Ectodermal cell (in vitro differentiated cells): ENCODE measurements at regions not wholly inside any gene's neighbourhood (a gene's known extent, or its start where the extent isn't known, plus 50 kb on each side); places are given as distances from the start of the nearest gene placed in this dataset.

Experiments used
- H3K27ac ChIP-seq: 2 replicates; pipeline ENCODE4 v1.7.0; 2013; ENCODE audit warnings: mild to moderate bottlenecking, low read depth, low read length; ENCODE audit not compliant: insufficient read depth, poor library complexity, severe bottlenecking
- H3K27me3 ChIP-seq: 2 replicates; pipeline ENCODE4 v1.7.0; 2013; ENCODE audit warnings: mild to moderate bottlenecking, low read length; ENCODE audit not compliant: insufficient read depth, control insufficient read depth, poor library complexity, severe bottlenecking
- H3K36me3 ChIP-seq: one replicate; pipeline ENCODE4 v1.7.0; 2013; ENCODE audit warnings: low read length; ENCODE audit not compliant: control insufficient read depth, insufficient read depth
- H3K4me1 ChIP-seq: one replicate; pipeline ENCODE4 v1.7.0; 2013; ENCODE audit warnings: low read length; ENCODE audit not compliant: control insufficient read depth, insufficient read depth
- H3K4me3 ChIP-seq: 2 replicates; pipeline ENCODE4 v1.7.0; 2013; ENCODE audit warnings: low read depth, low read length, control low read depth; ENCODE audit not compliant: insufficient read depth
- H3K9me3 ChIP-seq: 2 replicates; pipeline ENCODE4 v1.7.0; 2013; ENCODE audit warnings: mild to moderate bottlenecking, low read length, moderate library complexity; ENCODE audit not compliant: control insufficient read depth
- WGBS, 2 experiments: methylation state at CpG; one replicate each; pipeline ENCODE4 v1.1.7; 2013; ENCODE audit warnings: missing lambda C conversion rate in 2 of 2; 5-methylcytosine and 5-hydroxymethylcytosine counted together

DNA sequence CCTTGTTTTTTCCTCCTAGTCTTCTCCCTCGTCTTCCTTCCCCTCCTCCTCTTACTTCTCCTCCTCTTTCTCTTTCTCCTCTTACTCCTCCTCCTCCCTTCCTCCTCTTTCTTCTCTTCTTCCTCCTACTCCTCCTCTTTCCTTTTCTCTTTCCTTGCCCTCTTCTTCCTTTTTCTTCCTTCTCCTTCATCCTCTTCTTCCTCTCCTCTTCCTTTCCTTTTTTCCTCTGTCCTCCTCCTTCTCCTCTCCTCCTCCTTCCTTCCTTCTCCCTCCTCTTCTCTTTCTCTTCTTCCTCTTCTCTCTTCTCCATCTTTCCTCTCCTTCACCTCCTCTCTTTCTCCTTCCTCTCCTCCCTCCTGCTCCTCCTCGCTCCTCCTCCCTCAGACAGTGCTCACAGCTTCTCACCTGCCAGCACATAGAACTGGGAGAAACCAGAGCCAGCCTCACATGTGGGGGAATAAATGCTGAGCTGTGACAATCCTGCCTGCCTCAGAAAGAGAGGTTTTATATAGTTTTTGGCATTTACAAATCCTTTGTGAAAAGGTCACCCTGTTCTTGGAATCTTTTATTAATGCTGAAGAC is 84.3 kb upstream of the NLRP1 start:
- H3K4me1 ChIP-seq = no peaks in the 10 kb centered on the region
- no peaks in the 10 kb centered on the region for H3K36me3 ChIP-seq
- no peaks in the 10 kb centered on the region for H3K27me3 ChIP-seq
- H3K27ac ChIP-seq = no peak overlapping the region
- no peaks in the 10 kb centered on the region for H3K9me3 ChIP-seq
- WGBS, 2 experiments = 86 to 93% methylated on average over 2 of the region's 2 CpGs
- H3K4me3 ChIP-seq = no peak overlapping the region

DNA sequence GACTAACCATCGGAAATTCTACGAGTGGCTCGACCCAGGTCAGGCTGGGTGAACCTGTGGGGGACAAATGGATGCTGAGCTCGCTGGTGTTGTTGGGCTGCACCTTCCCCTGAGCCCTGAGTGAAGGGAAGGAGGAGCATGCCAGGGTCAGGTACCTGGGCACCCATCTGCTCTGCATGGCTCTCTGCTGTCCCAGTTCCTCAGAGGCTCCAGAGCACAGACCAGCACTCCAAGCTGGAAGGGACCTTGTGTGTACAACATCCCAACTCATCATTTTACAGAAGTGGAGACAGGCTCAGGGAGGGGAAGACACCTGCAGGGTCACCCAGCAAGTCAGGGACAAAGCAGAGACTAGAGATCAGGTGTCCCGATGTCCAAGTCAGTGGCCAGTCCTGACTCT is 84.9 kb upstream of the NLRP1 start:
- WGBS, 2 experiments = 93% methylated on average over 5 of the region's 5 CpGs
- Histone ChIP-seq H3K27ac (no peak overlapping the region), H3K9me3 (no peaks in the 10 kb centered on the region), H3K4me3 (no peak overlapping the region), H3K27me3 (no peaks in the 10 kb centered on the region), H3K4me1 (no peaks in the 10 kb centered on the region), H3K36me3 (no peaks in the 10 kb centered on the region)

DNA sequence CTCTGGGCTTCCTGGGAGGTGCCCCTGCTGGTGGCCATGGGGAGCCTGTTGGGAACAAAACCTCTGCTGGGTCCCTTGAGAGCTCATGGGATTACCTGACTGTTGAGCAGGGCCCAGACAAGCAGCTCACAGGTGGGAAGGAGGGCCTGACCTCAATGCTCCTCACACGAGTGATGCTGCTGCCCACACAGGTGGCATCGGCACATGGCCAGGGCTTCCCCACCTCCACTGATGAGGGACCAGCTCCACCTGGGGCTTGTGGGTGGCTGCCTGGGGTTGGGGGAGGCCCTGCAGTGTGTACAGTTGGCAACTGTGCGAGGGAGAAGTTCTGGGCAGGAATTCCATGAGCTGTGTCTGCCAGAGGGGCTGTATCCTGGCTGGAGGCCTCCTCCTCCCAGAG is 87.8 kb upstream of the NLRP1 start:
- H3K4me1 ChIP-seq = no peaks in the 10 kb centered on the region
- no peak overlapping the region for H3K27ac ChIP-seq
- H3K36me3 ChIP-seq = no peaks in the 10 kb centered on the region
- WGBS, 2 experiments = 93 to 96% methylated on average over 3 of the region's 3 CpGs
- no peaks in the 10 kb centered on the region for H3K27me3 ChIP-seq
- H3K4me3 ChIP-seq = no peak overlapping the region
- H3K9me3 ChIP-seq = no peaks in the 10 kb centered on the region

DNA sequence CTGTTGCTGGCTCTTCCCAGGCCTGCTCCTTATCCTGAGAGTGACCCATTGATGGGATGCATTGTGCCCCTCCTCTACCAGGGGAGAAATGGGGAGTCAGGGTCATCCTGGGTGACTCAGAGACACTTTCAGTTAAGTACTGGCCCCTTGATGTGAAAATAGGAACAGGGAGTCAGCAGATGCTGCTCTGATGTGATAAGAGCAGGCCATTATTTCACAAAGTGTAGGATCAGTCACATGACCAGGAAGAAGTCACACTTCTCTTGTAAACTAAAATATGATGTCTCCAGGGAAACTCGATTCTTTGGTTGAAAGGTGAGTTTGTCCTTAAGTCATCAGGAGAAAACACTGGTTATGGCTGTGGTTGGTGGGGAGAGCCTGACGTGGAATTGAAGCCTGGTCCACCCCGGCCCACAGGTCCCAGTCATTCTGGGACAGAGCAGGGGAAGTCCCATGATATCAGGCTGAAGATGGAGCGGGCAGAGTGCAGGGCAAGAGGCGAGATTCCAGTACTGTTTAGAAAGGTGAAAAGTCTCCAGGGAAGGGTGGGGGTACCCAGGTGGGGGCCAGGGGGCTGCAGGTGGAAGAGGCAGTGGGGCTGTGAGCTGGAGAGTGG is 88.6 kb upstream of the NLRP1 start:
- no peaks in the 10 kb centered on the region for H3K36me3 ChIP-seq
- H3K4me3 ChIP-seq = no peak overlapping the region
- no peaks in the 10 kb centered on the region for H3K4me1 ChIP-seq
- no peaks in the 10 kb centered on the region for H3K27me3 ChIP-seq
- H3K27ac ChIP-seq = no peak overlapping the region
- 65 to 66% methylated on average over 5 of the region's 5 CpGs for whole genome bisulfite sequencing, 2 experiments
- H3K9me3 ChIP-seq = no peaks in the 10 kb centered on the region

DNA sequence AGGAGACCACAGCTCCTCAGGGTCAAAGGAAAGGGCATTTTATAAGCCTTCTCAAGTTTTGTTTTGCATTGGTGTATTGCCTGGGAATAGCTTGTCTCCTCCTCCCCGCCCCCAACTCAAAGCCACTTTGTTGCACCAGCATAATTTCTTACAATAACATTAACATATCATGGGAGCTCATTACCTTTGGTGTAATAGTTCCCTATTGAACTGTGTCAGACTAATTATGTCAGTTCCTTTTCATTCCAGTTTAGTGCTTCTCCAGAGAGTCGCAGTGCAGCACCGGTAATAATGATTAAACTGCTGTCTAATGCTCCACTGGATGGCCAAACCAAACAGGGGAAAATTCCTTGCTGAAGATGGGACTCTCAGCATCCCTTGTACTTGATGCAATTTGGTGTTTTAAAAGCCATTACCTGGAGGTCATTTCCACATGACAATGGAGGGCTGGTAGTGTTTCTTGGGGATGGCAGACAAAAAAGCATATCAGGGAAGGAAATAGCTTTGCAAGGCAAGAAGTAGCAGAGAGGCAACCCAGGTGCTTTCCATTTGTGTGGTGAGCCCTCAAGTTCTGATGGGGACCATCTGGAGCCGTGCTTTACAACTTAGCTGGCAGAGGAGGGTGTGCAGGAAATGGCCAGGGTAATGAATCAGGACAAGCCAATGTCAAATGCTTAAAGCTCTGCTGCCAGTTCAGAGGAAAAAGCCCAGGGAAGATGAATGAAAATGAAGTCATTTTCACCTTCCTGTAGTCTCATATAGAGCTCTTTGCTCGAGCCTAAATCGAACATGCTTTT is 91.5 kb upstream of the NLRP1 start:
- WGBS, 2 experiments = 78 to 80% methylated on average over 5 to 6 of the region's 6 CpGs
- no peaks in the 10 kb centered on the region for H3K36me3 ChIP-seq
- H3K4me1 ChIP-seq = no peaks in the 10 kb centered on the region
- H3K27ac ChIP-seq = no peak overlapping the region
- no peak overlapping the region for H3K4me3 ChIP-seq
- H3K27me3 ChIP-seq = no peaks in the 10 kb centered on the region
- H3K9me3 ChIP-seq = no peaks in the 10 kb centered on the region

DNA sequence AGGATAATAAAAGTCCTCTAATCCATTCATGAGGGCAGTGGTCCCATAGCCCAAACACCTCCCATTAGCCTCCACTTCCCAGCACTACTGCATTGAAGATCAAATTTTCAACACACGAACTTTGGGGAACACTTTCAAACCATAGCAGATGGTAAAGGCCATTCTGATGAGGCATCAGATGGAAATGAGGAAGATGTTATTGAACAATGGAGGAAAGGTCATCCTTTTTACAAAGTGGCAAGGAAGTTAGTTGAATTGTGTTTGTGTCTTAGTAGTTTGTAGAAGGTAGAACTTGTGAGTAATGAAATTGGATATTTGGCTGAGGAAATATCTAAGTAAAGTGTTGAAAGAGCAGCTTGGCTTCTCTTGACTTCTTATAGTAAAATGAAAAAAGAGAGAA is 93.3 kb upstream of the NLRP1 start:
- 93 to 100% methylated on average over 1 of the region's 1 CpG for WGBS, 2 experiments
- H3K9me3 ChIP-seq = no peaks in the 10 kb centered on the region

DNA sequence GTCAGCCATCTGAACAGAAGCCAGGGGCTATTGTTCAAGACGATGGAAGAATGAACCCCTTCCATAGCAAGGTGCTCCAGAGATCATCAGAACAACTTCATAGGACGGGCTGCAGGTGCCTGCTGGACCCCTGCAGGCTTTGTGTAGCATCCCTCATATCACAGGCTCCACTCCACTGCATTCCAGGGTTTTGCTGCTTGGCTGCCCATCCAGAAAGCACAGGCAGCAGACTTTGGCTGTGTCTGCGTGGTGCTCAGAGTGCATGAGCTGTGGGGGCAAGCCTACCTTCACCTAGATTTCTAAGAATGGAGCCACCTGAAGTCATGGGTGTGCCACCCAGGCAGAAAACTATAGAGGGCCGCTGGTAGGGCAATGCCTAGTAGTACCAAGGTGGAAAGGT is 93.9 kb upstream of the NLRP1 start:
- Histone ChIP-seq H3K9me3 (no peaks in the 10 kb centered on the region), H3K4me1 (no peaks in the 10 kb centered on the region), H3K27me3 (no peaks in the 10 kb centered on the region), H3K4me3 (no peak overlapping the region), H3K27ac (no peak overlapping the region), H3K36me3 (no peaks in the 10 kb centered on the region)
- 89 to 92% methylated on average over 4 of the region's 4 CpGs for WGBS, 2 experiments

More for the DNA sequence above, 93.3 kb upstream of the NLRP1 start:
- Histone ChIP-seq H3K36me3 (no peaks in the 10 kb centered on the region), H3K4me1 (no peaks in the 10 kb centered on the region), H3K27ac (no peak overlapping the region), H3K27me3 (no peaks in the 10 kb centered on the region), H3K4me3 (no peak overlapping the region)

DNA sequence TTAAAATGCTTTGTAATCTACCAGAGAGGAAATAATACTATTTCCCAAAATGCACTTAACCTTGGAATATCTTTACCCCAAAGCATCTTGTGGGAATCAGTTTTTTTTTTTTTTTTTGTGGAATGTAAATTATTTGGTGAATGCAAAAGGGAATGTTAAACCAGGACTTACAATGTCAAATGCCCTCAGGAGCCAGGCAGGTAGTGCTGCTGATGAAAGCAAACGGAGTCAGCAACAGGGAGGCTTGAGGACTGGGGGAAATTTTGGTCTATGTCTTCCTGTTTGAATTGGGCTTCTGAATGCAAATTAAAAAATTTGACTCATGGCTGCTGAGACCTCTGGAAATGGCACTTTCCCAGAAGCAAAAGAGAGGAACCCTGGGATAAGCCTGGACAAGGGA is 96.5 kb upstream of the NLRP1 start:
- H3K36me3 ChIP-seq = no peaks in the 10 kb centered on the region
- no peak overlapping the region for H3K27ac ChIP-seq
- no peaks in the 10 kb centered on the region for H3K4me1 ChIP-seq
- H3K9me3 ChIP-seq = no peaks in the 10 kb centered on the region
- no peak overlapping the region for H3K4me3 ChIP-seq
- 74 to 75% methylated on average over 1 of the region's 1 CpG for WGBS, 2 experiments
- no peaks in the 10 kb centered on the region for H3K27me3 ChIP-seq

DNA sequence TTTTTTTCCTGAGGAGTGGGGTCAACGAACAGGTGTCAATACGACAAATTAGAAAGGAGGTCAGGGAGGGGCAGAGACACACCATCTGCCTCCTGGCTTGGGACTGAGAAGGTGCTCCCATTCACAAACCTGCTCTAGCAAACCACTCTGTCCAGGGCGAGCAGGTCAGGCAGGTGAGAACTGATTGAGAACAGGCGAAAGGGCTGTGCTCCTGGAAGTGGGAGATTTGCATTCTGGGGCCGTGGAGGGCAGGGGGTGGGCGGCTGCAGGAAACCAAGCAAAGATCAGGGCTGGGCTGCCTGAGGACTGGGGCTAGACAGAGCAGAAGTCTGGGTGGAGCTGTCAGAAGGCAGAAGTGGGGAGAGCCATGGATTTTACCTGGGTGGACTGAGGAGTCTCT is 98.9 kb upstream of the NLRP1 start:
- WGBS, 2 experiments = 81 to 84% methylated on average over 6 of the region's 6 CpGs
- no peaks in the 10 kb centered on the region for H3K27me3 ChIP-seq

DNA sequence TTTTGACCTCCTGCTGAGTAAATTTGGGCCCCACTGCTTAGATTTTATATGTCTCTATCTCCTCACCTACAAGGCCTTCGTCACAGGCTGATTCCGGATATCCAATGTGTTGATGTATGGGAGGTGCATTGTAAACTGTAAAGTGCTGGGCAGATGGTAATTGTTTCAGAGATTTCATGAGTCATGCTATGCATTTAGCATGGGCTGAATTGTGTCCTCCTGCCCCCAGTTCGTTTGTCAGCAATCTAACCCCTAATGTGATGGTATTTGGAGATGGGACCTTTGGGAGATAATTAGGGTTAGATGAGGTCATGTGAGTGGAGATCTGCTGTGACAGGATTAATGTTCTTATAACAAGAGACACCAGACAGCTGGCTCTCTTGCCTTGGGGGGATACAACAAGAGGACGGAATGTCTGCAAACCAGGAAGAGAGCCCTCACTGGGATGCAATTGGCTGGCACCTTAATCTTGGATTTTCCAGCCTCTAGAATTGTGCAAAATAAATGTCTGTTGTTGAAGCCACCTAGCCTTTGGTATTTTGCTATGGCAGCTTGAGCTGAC is 101.8 kb upstream of the NLRP1 start:
- H3K36me3 ChIP-seq = no peaks in the 10 kb centered on the region
- 85 to 92% methylated on average over 4 of the region's 4 CpGs for WGBS, 2 experiments
- no peak overlapping the region for H3K27ac ChIP-seq
- no peak overlapping the region for H3K4me3 ChIP-seq
- H3K27me3 ChIP-seq = no peaks in the 10 kb centered on the region
- no peaks in the 10 kb centered on the region for H3K9me3 ChIP-seq
- peaks cover 8% of the 10 kb centered on the region for H3K4me1 ChIP-seq

More for the DNA sequence above, 98.9 kb upstream of the NLRP1 start:
- Histone ChIP-seq H3K4me1 (peaks cover 8% of the 10 kb centered on the region), H3K27ac (no peak overlapping the region), H3K9me3 (no peaks in the 10 kb centered on the region), H3K4me3 (no peak overlapping the region), H3K36me3 (no peaks in the 10 kb centered on the region)
